IMR-90 (cell line): ENCODE measurements at regions not wholly inside any gene's neighbourhood (a gene's known extent, or its start where the extent isn't known, plus 50 kb on each side); places are given as distances from the start of the nearest gene placed in this dataset.

Source experiments
- ATAC-seq: fragments of 200-7000 bp; cut with Tn5 transposase; 2 replicates; pipeline ENCODE4 v1.9.1; 2020; ENCODE audit warnings: low read depth, mild to moderate bottlenecking, moderate library complexity
- BruUV-seq: library from RNA; stranded (reverse); fragments of 400-500 nt; replicated peaks from 2 replicates; lab custom pipeline; 2021; lab: Mats Ljungman, UMichigan
- CTCF ChIA-PET: fragments of 300-600 bp; formaldehyde crosslinking; extraction: SDS; loops from one replicate; lab custom pipeline; 2021; ENCODE audit warnings: antibody characterized with exemption; lab: Yijun Ruan, JAX
- POLR2A ChIA-PET: fragments of 300-600 bp; sonication (Branson Sonifier 250); formaldehyde crosslinking; loops from one replicate; lab custom pipeline; 2022; ENCODE audit warnings: antibody characterized with exemption; ENCODE audit not compliant: unreplicated experiment; lab: Charles Lee
- DNase-seq: peaks from one replicate; pipeline ENCODE4 v3.0.0; 2013
- H2AFZ ChIP-seq: replicated peaks from 2 replicates; pipeline ENCODE3; 2013; ENCODE audit warnings: low read length, mild to moderate bottlenecking; ENCODE audit not compliant: poor library complexity
- H2AK5ac ChIP-seq: 2 replicates; pipeline ENCODE4 v1.6.1; 2013; ENCODE audit warnings: low read depth, low read length, inconsistent platforms
- H2AK9ac ChIP-seq: replicated peaks from 2 replicates; pipeline ENCODE3; 2013; ENCODE audit warnings: mild to moderate bottlenecking, low read depth, low read length, moderate library complexity; ENCODE audit not compliant: poor library complexity
- H2BK120ac ChIP-seq: 2 replicates; pipeline ENCODE4 v1.6.1; 2013; ENCODE audit warnings: low read depth, low read length, inconsistent platforms
- H2BK15ac ChIP-seq: 3 replicates; pipeline ENCODE4 v1.6.1; 2013; ENCODE audit warnings: low read depth, low read length, inconsistent platforms
- H2BK20ac ChIP-seq: 2 replicates; pipeline ENCODE4 v1.6.1; 2013; ENCODE audit warnings: low read depth, mild to moderate bottlenecking, inconsistent platforms, low read length, moderate library complexity
- H2BK5ac ChIP-seq: 2 replicates; pipeline ENCODE4 v1.6.1; 2013; ENCODE audit warnings: mild to moderate bottlenecking, low read depth, low read length, inconsistent platforms; ENCODE audit not compliant: poor library complexity, severe bottlenecking
- H3K14ac ChIP-seq: replicated peaks from 2 replicates; pipeline ENCODE4 v1.6.1; 2013; ENCODE audit warnings: low read depth, low read length, inconsistent platforms
- H3K18ac ChIP-seq: 2 replicates; pipeline ENCODE4 v1.6.1; 2013; ENCODE audit warnings: low read depth, low read length, control low read depth
- H3K23ac ChIP-seq: 2 replicates; pipeline ENCODE4 v1.6.1; 2013; ENCODE audit warnings: low read depth, low read length, inconsistent platforms
- H3K27ac ChIP-seq: 2 replicates; pipeline ENCODE4 v1.5.1; 2013; ENCODE audit warnings: mild to moderate bottlenecking, control low read depth, low read length; ENCODE audit not compliant: insufficient read depth
- H3K27me3 ChIP-seq: 2 replicates; pipeline ENCODE4 v1.6.1; 2013; ENCODE audit warnings: low read length; ENCODE audit not compliant: control insufficient read depth, insufficient read depth
- H3K36me3 ChIP-seq: 2 replicates; pipeline ENCODE4 v1.6.1; 2013; ENCODE audit warnings: low read length, mixed read lengths; ENCODE audit not compliant: control insufficient read depth, insufficient read depth
- H3K4ac ChIP-seq: 2 replicates; pipeline ENCODE4 v1.6.1; 2013; ENCODE audit warnings: low read depth, low read length, inconsistent platforms
- H3K4me1 ChIP-seq: 2 replicates; pipeline ENCODE4 v1.6.1; 2013; ENCODE audit warnings: low read length, mixed read lengths; ENCODE audit not compliant: control insufficient read depth, insufficient read depth
- H3K4me2 ChIP-seq: 2 replicates; pipeline ENCODE4 v1.6.1; 2013; ENCODE audit warnings: low read depth, mild to moderate bottlenecking, control low read depth, low read length, moderate library complexity
- H3K4me3 ChIP-seq: 2 replicates; pipeline ENCODE4 v1.5.1; 2013; ENCODE audit warnings: low read depth, mild to moderate bottlenecking, control low read depth, low read length, moderate library complexity; ENCODE audit not compliant: insufficient read depth
- H3K56ac ChIP-seq: 2 replicates; pipeline ENCODE4 v1.6.1; 2013; ENCODE audit warnings: low read length, inconsistent platforms; ENCODE audit not compliant: insufficient read depth; ENCODE audit errors: extremely low read depth
- H3K79me1 ChIP-seq, 2 experiments: 2 replicates each; pipeline ENCODE4 v1.6.1; 2013; ENCODE audit warnings: low read length in 2 of 2, inconsistent platforms in 1 of 2, low read depth in 1 of 2
- H3K9ac ChIP-seq: 2 replicates; pipeline ENCODE4 v1.6.1; 2013; ENCODE audit warnings: low read depth, low read length, control low read depth
- H3K9me1 ChIP-seq: 2 replicates; pipeline ENCODE4 v1.6.1; 2013; ENCODE audit warnings: low read length, inconsistent platforms; ENCODE audit not compliant: insufficient read depth
- H3K9me3 ChIP-seq: 2 replicates; pipeline ENCODE4 v1.6.1; 2013; ENCODE audit warnings: low read length; ENCODE audit not compliant: control insufficient read depth, insufficient read depth
- H4K20me1 ChIP-seq: 2 replicates; pipeline ENCODE4 v1.6.1; 2013; ENCODE audit warnings: low read length, inconsistent platforms; ENCODE audit not compliant: insufficient read depth
- H4K5ac ChIP-seq: 2 replicates; pipeline ENCODE4 v1.6.1; 2013; ENCODE audit warnings: mild to moderate bottlenecking, low read depth, low read length, control low read depth
- H4K8ac ChIP-seq, 2 experiments: 2 replicates each; pipeline ENCODE4 v1.6.1; 2013; ENCODE audit warnings: low read depth in 2 of 2, low read length in 2 of 2, control low read depth in 1 of 2, inconsistent platforms in 1 of 2
- H4K91ac ChIP-seq: 2 replicates; pipeline ENCODE4 v1.6.1; 2013; ENCODE audit warnings: low read depth, low read length, inconsistent platforms; ENCODE audit not compliant: insufficient read depth
- BHLHE40 ChIP-seq: fragments of 150-350 bp; IDR thresholded peaks from 2 replicates; pipeline ENCODE4 v1.6.1; 2016; ENCODE audit warnings: mild to moderate bottlenecking, low read depth, low read length
- CEBPB ChIP-seq: IDR thresholded peaks from 2 replicates; pipeline ENCODE4 v1.6.1; 2012; ENCODE audit warnings: low read depth, low read length, improper control_type of control experiment
- CHD1 ChIP-seq: IDR thresholded peaks from 2 replicates; pipeline ENCODE4 v1.6.1; 2012; ENCODE audit warnings: low read depth, low read length, improper control_type of control experiment
- FOS ChIP-seq: fragments of 150-350 bp; IDR thresholded peaks from 2 replicates; pipeline ENCODE4 v1.6.1; 2016; ENCODE audit warnings: low read depth, low read length
- MAFK ChIP-seq: IDR thresholded peaks from 2 replicates; pipeline ENCODE4 v1.6.1; 2012; ENCODE audit warnings: low read depth, low read length, improper control_type of control experiment
- MAZ ChIP-seq: IDR thresholded peaks from 2 replicates; pipeline ENCODE4 v1.6.1; 2012; ENCODE audit warnings: low read depth, mild to moderate bottlenecking, low read length, improper control_type of control experiment, moderate library complexity, borderline replicate concordance
- MXI1 ChIP-seq: IDR thresholded peaks from 2 replicates; pipeline ENCODE4 v1.6.1; 2012; ENCODE audit warnings: low read depth, mild to moderate bottlenecking, low read length, moderate library complexity, borderline replicate concordance
- NFE2L2 ChIP-seq: fragments of 150-350 bp; IDR thresholded peaks from 2 replicates; pipeline ENCODE4 v1.6.1; 2016; ENCODE audit warnings: low read depth, mild to moderate bottlenecking, low read length
- POLR2A ChIP-seq: IDR thresholded peaks from 2 replicates; pipeline ENCODE4 v1.6.1; 2012; ENCODE audit warnings: mild to moderate bottlenecking, low read depth, low read length
- RAD21 ChIP-seq: IDR thresholded peaks from 2 replicates; pipeline ENCODE4 v1.6.1; 2012; ENCODE audit warnings: low read length, improper control_type of control experiment
- RCOR1 ChIP-seq: IDR thresholded peaks from 2 replicates; pipeline ENCODE4 v1.6.1; 2012; ENCODE audit warnings: mild to moderate bottlenecking, low read length, improper control_type of control experiment; ENCODE audit not compliant: insufficient replicate concordance
- RFX5 ChIP-seq: IDR thresholded peaks from 2 replicates; pipeline ENCODE4 v1.8.0; 2012; ENCODE audit warnings: low read depth, mild to moderate bottlenecking, low read length, moderate library complexity
- SMC3 ChIP-seq: fragments of 150-350 bp; IDR thresholded peaks from 2 replicates; pipeline ENCODE4 v1.6.1; 2016; ENCODE audit warnings: low read depth, mild to moderate bottlenecking, antibody characterized with exemption, low read length, moderate library complexity
- WGBS, 2 experiments: methylation state at CpG; one replicate each; pipeline versions ENCODE4 v1.1.5 to v1.1.7; 2013; ENCODE audit warnings: missing lambda C conversion rate in 2 of 2; ENCODE audit not compliant: insufficient read length in 1 of 2; ENCODE audit errors: extremely low coverage in 2 of 2; 5-methylcytosine and 5-hydroxymethylcytosine counted together
- dilution Hi-C: fragments of 300-500 bp; cut with HindIII; formaldehyde crosslinking; loops from one replicate; pipeline ENCODE4 v1.14.3; 2018; ENCODE audit warnings: low sequenced_read_pairs; ENCODE audit not compliant: unreplicated experiment
- in situ Hi-C: fragments of 300-500 bp; cut with MboI; formaldehyde crosslinking; loops from 3 replicates; pipeline ENCODE4 v1.14.3; 2019; ENCODE audit warnings: low sequenced_read_pairs, inconsistent platforms, mixed read lengths
- intact Hi-C: fragments of 100-400 bp; cut with micrococcal nuclease; formaldehyde crosslinking; loops from 2 replicates; pipeline ENCODE4 v1.10.0; 2022
- TF ChIP-seq, protein P1 (sequence below): conservative IDR thresholded peaks from 2 replicates; pipeline ENCODE4 v1.5.1; 2012; ENCODE audit warnings: mild to moderate bottlenecking, low read depth, low read length, improper control_type of control experiment
- TF ChIP-seq, protein P2 (sequence below): fragments of 150-350 bp; IDR thresholded peaks from 2 replicates; pipeline ENCODE4 v1.6.1; 2016; ENCODE audit warnings: low read depth, mild to moderate bottlenecking, low read length, moderate library complexity, borderline replicate concordance
- TF ChIP-seq, protein P3 (sequence below): fragments of 150-350 bp; IDR thresholded peaks from 2 replicates; pipeline ENCODE4 v1.6.1; 2017; ENCODE audit warnings: mild to moderate bottlenecking, antibody characterized with exemption, low read length, low read depth

- Histone ChIP-seq H4K5ac (no peak overlapping the region), H3K14ac (no peak overlapping the region), H3K4me3 (no peak overlapping the region), H3K79me1 (no peaks in the 10 kb centered on the region), H2AK9ac (no peak overlapping the region), H3K27me3 (no peaks in the 10 kb centered on the region), H3K9ac (no peak overlapping the region), H3K56ac (no peak overlapping the region), H2AK5ac (no peak overlapping the region), H3K4ac (no peak overlapping the region), H2BK20ac (no peak overlapping the region), H3K4me2 (no peak overlapping the region), H3K27ac (no peak overlapping the region), H3K18ac (no peak overlapping the region), H2BK15ac (no peak overlapping the region), H3K9me3 (peaks cover 4% of the 10 kb centered on the region), H3K23ac (no peak overlapping the region), H2BK120ac (no peak overlapping the region), H2BK5ac (no peak overlapping the region), H3K9me1 (no peaks in the 10 kb centered on the region), H2AFZ (no peak overlapping the region), H4K91ac (no peak overlapping the region), H4K20me1 (no peaks in the 10 kb centered on the region), H3K4me1 (no peaks in the 10 kb centered on the region), H3K36me3 (no peaks in the 10 kb centered on the region), H4K8ac (no peak overlapping the region)
- intact Hi-C loops (no loop called here), dilution Hi-C loops (no loop called here), in situ Hi-C loops (no loop called here)
- TF ChIP-seq CHD1, result no peak
- no peak for TF ChIP-seq FOS
- TF ChIP-seq, protein P1, sequence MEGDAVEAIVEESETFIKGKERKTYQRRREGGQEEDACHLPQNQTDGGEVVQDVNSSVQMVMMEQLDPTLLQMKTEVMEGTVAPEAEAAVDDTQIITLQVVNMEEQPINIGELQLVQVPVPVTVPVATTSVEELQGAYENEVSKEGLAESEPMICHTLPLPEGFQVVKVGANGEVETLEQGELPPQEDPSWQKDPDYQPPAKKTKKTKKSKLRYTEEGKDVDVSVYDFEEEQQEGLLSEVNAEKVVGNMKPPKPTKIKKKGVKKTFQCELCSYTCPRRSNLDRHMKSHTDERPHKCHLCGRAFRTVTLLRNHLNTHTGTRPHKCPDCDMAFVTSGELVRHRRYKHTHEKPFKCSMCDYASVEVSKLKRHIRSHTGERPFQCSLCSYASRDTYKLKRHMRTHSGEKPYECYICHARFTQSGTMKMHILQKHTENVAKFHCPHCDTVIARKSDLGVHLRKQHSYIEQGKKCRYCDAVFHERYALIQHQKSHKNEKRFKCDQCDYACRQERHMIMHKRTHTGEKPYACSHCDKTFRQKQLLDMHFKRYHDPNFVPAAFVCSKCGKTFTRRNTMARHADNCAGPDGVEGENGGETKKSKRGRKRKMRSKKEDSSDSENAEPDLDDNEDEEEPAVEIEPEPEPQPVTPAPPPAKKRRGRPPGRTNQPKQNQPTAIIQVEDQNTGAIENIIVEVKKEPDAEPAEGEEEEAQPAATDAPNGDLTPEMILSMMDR, result no peak
- TF ChIP-seq POLR2A, result no peak
- TF ChIP-seq, protein P2, sequence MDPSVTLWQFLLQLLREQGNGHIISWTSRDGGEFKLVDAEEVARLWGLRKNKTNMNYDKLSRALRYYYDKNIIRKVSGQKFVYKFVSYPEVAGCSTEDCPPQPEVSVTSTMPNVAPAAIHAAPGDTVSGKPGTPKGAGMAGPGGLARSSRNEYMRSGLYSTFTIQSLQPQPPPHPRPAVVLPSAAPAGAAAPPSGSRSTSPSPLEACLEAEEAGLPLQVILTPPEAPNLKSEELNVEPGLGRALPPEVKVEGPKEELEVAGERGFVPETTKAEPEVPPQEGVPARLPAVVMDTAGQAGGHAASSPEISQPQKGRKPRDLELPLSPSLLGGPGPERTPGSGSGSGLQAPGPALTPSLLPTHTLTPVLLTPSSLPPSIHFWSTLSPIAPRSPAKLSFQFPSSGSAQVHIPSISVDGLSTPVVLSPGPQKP, result no peak
- no peak for TF ChIP-seq RFX5
- TF ChIP-seq RCOR1, result no peak
- TF ChIP-seq BHLHE40, result no peak
- no peak for TF ChIP-seq MAFK
- no peak for TF ChIP-seq RAD21
- TF ChIP-seq MXI1, result no peak
- TF ChIP-seq CEBPB, result no peak
- TF ChIP-seq MAZ, result no peak
- TF ChIP-seq NFE2L2, result no peak
- no peak for TF ChIP-seq SMC3
- TF ChIP-seq, protein P3, sequence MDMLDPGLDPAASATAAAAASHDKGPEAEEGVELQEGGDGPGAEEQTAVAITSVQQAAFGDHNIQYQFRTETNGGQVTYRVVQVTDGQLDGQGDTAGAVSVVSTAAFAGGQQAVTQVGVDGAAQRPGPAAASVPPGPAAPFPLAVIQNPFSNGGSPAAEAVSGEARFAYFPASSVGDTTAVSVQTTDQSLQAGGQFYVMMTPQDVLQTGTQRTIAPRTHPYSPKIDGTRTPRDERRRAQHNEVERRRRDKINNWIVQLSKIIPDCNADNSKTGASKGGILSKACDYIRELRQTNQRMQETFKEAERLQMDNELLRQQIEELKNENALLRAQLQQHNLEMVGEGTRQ, result no peak
- POLR2A ChIA-PET, result no interaction called here
- ATAC-seq (no peak), DNase-seq (no peak)
- CTCF ChIA-PET, result no interaction called here
- BruUV-seq, result no TSS peak
- WGBS, 2 experiments, result 100% methylated on average over 1 of the region's 7 CpGs; no CpG with 5 or more reads in 1 of the 2 experiments
Observed at GRCh38 chr14:84959851-84960520, 570.0 kb upstream of the FLRT2 start.
